GM18520 (cell line): ENCODE measurements at regions not wholly inside any gene's neighbourhood (a gene's known extent, or its start where the extent isn't known, plus 50 kb on each side); places are given as distances from the start of the nearest gene placed in this dataset.
"Not testable (repeated sequence)": the region's sequence is repeated elsewhere in the genome, so short reads cannot be mapped to it uniquely, and the experiment has no call there.

Source experiments
- ATAC-seq: cut with Tn5 transposase; IDR thresholded peaks from one replicate; pipeline ENCODE4 v1.9.1; 2021; ENCODE audit not compliant: unreplicated experiment

DNA sequence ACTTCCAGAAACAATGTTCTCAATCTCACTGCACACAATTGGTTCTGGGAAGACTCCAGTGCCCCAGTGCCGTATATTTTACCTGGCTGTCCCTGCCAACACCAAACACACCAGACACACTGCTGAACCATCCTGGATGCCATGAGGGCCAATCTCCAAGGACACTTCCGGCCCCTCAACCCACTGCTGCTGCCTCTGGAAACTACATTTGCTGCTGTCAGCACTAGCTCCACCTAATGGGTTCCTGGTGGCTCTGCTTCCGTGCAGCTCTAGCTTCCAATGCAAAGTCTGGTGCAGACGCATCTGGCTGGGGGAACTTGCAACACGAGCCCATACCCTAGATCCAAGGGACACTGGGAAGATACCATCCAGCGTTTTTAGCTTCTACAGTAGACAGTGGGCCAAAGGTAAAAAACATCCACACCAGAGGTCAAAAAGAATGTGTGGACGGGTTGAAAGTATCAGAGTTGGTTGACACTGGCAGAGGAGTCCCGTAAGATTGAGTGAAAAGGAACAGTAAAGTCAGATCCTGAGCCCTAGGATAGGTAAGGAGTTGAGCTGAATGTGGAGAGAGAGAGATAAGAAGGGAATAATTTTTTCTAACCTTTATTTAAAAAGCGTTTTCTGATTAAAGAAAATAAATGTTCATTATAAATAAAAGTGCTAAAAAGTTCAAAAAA is 99.7 kb upstream of the KIF2A start:
- no peak for ATAC-seq

DNA sequence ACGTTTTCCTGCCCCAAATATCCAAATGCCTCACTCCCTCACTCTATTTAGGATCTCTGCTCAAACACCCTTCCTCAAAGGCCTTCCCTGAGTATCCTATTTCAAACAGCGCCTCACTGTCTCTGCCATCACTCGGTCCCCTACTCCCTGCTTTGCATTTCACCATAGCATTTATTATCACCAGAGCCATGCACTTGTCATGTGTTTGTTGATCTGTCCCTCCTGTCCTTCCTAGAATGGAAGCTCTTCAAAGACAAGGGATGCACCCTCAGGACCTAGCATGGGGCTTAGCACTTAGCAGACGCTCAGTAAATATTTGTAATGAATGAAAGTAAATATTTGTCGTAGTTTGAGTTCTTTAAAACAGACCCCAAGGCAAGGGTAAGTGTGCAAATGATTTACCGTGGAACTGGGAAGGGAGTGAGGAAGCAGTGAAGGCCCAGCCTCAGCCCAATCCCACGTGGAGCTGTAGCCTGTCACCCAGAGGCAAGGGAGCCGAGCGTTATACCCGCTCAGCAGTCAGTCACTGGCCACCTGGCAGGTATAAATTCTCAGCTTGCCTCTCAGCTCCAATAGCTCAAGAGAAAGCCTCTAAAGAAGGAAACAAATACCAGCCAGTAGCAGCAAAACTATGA is 97.7 kb upstream of the KIF2A start:
- ATAC-seq, result no peak

DNA sequence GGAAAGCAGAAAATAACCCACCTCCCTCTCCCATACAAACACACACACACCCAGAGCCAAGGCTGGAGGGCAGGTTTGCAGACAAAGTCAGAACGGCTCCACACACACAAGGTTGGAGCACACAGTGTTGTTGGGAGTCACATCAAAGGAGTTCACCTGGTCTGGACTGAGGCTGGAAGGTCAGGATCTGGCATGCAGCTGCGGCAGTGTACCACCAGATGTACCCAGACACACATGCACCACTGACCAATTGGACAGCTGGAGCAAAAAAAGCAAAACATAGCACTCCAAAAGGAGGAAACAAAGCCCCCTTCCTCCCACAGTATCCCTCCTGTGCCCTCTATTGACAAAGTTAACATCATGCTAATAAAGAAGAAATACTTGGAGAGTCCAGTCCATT is 94.6 kb upstream of the KIF2A start:
- no peak for ATAC-seq

DNA sequence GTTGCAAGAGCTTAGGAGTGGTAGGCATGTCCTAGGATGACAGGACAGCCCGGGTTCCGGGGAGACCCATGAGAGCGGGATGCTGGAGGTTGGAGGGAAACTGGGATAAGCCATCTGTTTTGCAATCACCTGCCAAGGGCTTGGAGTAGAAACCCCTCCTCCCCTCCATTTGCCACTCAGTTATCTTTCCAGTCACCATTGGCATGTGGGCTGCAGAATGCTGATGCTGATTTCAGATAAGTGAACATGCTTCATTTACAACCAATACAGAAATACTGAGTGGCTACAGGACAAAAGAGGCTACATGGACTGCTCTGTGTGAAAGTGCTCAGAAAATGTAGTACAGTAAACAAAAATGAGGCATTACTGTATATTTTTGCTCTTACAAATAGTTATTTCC is 93.4 kb upstream of the KIF2A start:
- ATAC-seq, result no peak

DNA sequence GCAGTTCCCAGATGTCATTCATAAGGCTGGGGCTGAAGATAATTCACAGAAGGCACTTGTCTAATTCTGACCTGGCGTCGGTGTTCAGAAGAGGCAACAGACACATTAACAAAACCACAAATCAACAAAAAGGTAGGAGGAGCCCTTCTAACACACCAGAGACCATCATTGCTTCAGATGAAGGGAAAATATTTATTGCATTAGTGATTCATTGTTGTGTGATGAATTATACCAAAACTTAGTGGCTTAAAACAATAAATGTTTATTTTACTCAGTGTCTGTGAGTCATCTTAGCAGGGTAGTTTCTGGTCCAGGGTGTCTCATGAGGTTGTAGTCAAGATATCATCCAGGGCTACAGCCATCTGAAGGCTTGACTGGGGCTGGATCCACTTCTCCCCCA is 91.3 kb upstream of the KIF2A start:
- ATAC-seq, result no peak

DNA sequence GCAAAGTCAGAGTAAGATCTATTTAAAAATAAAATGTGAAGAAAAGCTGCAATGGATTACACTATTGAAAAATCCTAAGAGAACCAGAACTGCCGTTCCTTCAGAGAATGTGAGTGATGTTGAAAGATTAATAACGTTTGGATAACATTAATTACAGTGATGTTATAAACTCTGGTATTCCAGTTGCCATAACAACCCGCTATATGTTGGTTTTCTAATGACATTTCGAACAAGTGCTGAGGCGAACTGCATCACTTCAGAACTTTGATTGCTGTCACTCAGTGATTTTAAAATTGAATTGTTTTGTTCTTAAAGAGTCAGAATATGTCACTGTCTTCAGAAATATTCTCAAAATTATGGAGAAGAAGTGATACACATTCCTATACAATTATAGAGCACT is 89.4 kb upstream of the KIF2A start:
- ATAC-seq, result not testable (repeated sequence)

DNA sequence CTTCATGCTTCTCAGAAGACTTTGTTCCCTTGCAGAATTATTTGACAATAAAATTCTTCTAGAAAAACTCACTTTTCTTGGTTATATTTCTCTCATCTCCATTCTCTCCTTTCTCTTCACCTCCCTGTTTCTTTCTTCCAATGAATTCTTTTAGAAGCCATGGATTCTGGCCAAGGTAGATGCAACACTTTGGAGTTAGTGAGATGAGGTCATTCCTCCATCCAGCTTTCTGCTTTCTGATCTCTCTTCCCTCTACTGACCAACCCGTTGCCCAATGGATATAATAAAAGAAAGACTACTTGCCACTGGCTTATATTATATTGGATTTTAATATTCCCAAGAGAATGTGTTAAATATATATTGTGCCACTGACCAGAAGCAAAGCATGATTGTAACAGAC is 88.9 kb upstream of the KIF2A start:
- ATAC-seq, result not testable (repeated sequence)

DNA sequence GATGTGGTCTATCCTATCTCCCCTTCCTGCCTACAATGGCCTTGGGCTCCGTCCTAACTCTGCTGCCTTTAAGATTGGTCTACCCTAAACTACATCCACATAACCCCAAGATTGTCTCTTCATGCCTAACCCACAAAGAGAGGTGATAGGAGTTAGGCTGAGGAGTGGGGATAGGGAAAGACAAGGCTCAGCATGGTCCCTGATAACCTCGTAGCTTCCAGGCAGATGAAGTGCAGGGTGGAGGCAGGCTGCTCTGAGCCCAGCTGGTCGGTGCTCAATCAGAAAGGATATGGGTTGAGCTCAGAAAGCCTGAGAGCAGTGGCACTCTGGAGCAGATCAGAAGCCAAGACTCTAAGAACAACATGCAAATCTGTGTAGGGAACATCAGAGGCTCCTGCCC is 87.1 kb upstream of the KIF2A start:
- ATAC-seq, result not testable (repeated sequence)

DNA sequence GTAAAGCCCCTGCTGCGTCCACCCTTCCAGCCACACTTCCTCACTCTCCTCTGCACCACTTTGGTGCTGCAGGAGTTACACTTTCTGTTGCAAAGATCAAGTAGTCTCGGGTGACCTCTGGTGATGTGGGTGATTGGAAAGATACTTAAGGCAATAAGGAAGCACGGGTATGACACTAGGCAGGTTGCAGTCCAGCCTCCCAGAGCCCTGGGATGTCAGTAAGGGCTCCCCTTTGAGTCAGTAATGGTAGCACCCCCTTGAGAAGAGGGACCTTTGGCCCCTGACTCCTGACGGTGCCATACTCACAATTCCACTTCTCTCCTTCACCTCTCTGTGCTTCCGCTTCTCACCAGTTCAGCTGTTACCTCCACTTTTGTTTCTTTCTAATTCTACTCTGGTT is 84.1 kb upstream of the KIF2A start:
- ATAC-seq, result not testable (repeated sequence)

DNA sequence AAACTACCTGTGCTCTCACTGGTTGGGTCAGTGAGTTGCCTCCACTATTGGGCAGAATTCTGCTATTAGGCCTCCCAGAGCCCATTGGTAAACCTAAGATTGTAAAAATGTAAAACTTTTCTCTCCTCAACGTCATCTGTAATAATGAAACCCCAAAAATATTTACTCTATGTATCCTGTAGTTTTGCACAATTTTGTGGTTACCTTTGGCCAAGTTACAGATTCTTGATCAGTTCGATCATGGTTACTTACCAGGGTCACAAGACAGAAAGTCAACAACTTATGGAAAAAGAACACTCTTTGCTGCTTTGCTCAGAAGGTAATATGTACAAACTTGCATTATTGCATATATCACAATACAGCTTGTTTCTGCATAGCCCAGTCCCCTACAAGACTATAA is 83.7 kb upstream of the KIF2A start:
- ATAC-seq, result not testable (repeated sequence)

DNA sequence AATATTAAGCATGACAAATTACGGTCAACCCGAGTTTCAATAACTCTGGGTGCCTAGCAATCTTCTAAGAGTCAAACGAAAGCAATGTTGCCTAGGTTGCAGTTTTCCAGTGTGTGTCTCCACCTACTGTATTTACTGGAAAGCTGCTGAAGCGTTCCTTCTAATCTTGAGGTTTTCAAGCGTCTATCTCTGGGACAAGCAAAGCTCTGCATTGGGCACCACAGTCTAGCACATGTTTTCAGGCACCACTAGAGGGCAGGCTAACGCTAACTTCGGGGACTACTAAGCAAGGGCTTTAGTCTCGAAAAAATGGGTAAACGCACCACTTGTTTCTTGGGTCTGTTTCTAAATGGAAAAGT is 82.7 kb upstream of the KIF2A start:
- ATAC-seq, result peak; percentile 91

DNA sequence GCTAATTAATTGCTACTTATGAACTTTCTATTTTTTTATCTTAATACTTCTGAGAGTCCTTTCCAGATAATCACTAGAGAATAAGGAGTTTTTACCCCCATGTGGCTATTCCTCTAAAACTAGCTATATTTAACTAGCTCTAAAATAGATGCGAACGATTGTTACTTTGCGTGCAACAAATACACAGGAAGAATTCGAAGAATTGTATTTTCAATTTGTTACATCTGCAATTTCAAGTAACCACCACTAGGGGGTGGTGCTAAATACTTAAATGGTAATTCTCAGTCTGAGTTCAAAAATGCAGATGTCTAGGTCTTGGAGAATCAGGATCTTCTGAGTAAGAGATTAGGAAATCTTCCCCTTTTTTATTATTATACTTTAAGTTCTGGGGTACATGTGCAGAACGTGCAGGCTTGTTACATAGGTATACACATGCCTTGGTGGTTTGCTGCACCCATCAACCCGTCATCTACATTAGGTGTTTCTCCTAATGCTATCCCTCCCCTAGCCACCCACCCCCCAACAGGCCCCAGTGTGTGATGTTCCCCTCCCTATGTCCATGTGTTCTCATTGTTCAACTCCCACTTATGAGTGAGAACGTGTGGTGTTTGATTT is 80.9 kb upstream of the KIF2A start:
- not testable (repeated sequence) for ATAC-seq

DNA sequence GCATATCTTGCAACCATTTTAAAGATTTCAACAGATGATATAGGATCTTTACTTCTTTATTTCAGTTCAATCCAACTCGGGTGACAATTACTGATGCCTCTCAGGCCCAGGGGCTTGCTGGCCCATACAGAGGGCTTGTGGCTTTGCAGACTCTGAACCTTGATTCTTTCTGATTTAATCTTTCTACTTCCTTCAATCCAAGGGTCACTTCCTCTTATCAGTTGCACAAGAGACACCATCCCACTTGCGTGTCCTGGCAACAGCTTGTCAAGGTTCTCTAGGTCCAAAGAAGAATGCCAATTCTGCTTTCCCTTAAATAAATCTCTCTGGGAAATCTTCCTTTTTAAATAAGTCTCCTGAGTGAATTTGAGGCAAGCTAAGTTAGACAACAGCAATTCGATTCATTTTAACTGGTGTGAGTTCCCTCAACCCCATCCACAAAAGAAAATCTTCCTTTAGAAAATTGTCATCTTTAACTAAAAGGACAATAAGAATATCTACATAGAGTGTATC is 75.1 kb upstream of the KIF2A start:
- ATAC-seq, result not testable (repeated sequence)

DNA sequence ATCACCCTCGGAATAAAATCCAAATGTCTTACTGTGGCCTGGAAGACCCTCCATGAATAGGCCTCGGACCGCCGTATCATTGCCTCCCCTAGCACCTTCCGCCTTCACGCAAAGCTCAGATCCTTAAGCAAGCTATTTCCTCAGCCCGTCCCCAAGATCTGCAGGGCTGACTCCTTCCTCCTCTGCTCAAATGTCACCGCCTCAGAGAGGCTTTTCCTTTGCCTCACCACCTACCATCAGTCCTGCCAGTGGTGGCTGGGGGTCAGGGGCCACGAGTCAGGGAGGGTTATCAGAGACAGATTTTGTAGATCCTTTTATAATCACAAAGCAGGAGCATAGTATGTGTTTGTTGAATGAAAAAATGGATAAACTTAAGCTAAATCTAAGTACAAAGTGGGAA is 74.4 kb upstream of the KIF2A start:
- ATAC-seq, result no peak

DNA sequence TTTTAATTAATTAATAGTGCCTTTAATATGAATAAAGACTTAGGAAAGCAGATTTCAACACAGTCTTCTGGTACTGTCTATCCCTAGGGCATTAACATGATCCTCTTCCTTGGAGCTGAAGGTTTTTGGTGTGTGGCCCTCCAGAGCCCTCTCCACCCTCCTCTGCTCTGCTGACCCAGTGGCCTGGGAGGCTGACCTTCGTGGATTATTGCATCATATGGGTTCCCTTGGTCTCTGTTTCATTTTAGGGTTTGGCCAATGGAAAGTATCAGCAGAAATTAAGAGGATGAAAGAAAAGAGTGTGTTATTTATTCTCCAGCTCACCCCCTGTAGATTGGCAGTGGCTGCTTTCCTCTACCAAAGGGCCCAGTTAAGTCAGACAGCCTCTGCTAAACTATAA is 73.8 kb upstream of the KIF2A start:
- not testable (repeated sequence) for ATAC-seq

DNA sequence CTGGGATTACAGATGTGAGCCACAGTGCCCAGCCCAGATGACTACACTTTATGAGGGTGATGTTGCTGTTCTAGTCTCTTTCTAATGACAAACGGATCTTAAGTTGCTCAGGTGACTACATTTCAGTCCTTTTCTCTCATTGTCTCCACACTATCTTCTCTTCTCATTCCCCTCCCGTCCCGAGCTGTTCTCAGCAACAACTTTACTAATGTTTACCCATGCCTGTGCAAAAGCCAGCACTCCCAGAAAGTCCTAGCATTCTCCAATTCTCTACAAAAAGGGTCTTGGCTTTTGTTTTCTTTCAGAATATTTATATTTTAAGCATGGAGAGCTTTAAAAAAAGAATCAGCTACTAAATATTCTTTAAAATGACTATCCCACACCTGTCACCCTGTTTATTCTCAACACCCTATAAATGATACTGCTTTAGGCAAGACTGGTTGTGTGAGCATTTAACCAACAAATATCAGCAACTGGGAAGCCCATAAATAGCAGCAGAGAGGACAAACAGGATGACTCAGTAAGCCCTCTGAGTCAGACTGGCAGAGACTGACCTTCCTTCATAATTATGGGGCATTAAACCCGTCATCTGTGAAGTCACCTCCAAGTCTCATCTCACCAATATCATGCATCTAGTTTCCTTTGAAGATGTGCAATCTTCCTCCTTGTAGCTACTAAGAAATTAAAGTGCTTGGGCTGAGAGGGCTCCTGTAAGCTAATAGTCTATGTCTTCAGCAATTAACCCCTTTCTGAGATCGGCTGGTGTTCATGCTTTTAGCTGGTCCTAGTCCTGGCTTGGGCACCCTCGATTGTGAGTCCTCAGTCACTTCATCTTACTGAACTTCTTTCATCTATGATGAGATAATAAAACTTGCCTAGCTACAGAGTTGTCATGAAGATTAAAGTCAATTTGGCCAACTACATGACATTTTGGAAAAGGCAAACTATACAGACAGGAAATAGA is 72.6 kb upstream of the KIF2A start:
- peak; percentile 95 for ATAC-seq

DNA sequence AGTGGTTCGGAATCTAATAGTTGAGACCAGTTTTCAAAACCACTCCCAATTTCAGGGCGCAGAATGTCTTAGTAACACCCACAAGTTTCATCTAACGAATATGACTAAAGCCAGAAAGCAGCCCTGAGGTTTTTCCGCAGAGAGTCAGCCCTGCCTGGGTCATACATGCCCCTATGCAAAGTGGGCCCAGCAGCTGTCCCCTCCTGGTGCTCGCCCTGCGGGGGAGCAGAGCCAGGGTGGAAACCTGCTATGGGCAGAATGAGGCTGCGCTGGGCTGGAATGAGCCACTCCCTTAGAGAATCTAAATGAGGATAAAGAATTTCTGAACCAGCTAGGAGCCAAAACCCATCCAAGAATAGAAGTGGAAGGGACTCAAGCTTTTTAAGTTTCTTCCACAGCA is 69.4 kb upstream of the KIF2A start:
- ATAC-seq, result not testable (repeated sequence)

DNA sequence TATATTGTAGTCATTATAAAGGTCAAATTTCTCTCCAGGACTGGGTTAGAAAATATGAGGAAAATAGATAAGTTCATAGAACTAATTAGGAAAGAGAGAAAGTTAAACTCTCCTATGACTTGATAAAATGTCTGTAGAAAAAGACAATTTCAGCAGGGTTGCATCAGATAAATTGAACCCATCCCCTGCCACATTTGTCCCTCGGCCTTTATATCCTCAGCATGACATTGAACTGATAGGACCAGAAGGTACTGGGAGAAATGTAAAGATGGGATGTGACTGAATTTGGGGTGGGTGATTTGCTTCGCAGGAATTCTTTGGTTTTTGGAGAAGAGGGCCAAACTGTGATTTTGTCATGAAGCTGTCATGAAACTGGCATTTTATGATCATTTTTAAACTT is 68.1 kb upstream of the KIF2A start:
- not testable (repeated sequence) for ATAC-seq

DNA sequence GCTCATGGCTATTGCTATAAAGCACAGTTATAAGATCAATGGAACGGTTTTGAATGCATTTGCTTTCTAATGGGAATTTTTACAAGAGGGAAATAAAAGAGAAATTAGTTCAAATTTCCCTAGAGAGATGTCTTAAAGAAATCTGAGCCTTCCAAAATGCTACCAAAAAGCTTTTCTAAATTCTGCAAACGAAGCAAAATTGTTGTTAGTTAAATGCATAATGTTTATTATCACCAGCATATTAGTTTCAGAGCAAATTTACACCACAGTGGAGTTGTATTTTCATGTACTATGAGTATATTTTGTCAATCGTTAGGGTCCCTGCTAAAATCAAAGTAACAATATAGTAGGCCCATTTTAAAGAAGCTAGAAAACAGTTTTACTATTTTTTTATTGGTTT is 67.4 kb upstream of the KIF2A start:
- ATAC-seq, result not testable (repeated sequence)

DNA sequence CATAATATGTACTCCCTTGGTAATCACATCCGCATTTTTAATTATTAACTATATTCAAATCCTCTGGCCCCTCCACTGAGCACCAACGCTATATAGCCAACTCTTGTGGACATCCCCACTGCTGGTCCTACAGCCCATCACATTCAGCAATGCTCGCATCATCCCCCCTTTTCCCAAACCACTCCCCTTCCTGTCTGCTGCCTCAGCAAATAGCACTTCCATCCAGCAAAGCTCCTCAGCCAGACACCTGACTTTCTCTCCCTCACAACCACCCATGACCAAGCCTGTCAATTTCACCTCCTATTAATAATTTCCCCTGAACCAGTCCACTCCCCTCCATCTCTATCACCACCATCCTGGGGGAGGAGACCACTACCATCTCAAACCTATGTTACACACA is 65.5 kb upstream of the KIF2A start:
- ATAC-seq, result not testable (repeated sequence)

DNA sequence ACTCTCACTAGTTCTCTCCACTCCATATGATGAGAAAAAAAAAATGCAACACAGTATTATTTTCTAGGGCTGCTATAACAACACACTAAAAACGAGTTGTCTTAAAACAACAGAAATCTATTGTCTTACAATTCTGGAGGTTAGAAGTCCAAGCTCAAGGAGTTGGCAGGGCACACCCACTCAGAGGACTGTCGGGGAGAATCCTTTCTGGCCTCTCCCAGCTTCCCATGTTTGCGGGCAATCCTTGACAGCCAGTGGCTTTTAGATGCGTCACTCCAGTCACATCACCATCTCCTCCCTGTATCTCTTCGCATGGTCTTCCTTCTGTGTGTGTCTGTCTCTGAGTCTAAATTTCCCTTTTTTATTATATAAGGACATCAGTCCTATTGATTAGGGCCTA is 64.0 kb upstream of the KIF2A start:
- not testable (repeated sequence) for ATAC-seq
